ENCODE measurements at regions not wholly inside any gene's neighbourhood (a gene's known extent, or its start where the extent isn't known, plus 50 kb on each side); places are given as distances from the start of the nearest gene placed in this dataset.

- H3K27ac Mint-ChIP-seq, result no peak overlapping the region
- H3K4me1 Mint-ChIP-seq, result no peaks in the 10 kb centered on the region
- no peaks in the 10 kb centered on the region for H3K36me3 Mint-ChIP-seq
- TF ChIP-seq CTCF (IDR thresholded peaks at IDR 0.05; ENCODE audit: unreplicated experiment), result no peak
- H3K9me3 Mint-ChIP-seq, result no peaks in the 10 kb centered on the region
- H3K27me3 Mint-ChIP-seq (ENCODE audit: low read depth), result peaks cover 17% of the 10 kb centered on the region
- H3K4me3 Mint-ChIP-seq, result no peak overlapping the region
- DNase-seq (ENCODE audit: low spot score in 2 of 2, unreplicated experiment in 2 of 2), result no peak
Measured at GRCh38 chr5:96509316-96509715, 76.3 kb upstream of the PCSK1 start.

- no peak for DNase-seq (ENCODE audit: low spot score in 2 of 2, unreplicated experiment in 2 of 2)
- peaks cover 20% of the 10 kb centered on the region for H3K27me3 Mint-ChIP-seq (ENCODE audit: low read depth)
- TF ChIP-seq CTCF (IDR thresholded peaks at IDR 0.05; ENCODE audit: unreplicated experiment), result no peak
Measured at GRCh38 chr5:96509721-96510350, 76.8 kb upstream of the PCSK1 start.

GRCh38 chr5:96516631-96517071 lies 83.6 kb upstream of the PCSK1 start:
- Mint-ChIP-seq H3K27ac (no peak overlapping the region), H3K4me1 (no peaks in the 10 kb centered on the region), H3K27me3 (ENCODE audit: low read depth) (peaks cover 55% of the 10 kb centered on the region), H3K36me3 (no peaks in the 10 kb centered on the region), H3K4me3 (no peak overlapping the region), H3K9me3 (no peaks in the 10 kb centered on the region)
- TF ChIP-seq CTCF (IDR thresholded peaks at IDR 0.05; ENCODE audit: unreplicated experiment), result no peak
- no peak for DNase-seq (ENCODE audit: low spot score in 2 of 2, unreplicated experiment in 2 of 2)

More at GRCh38 chr5:96509721-96510350, 76.8 kb upstream of the PCSK1 start:
- H3K27ac Mint-ChIP-seq, result no peak overlapping the region
- no peaks in the 10 kb centered on the region for H3K4me1 Mint-ChIP-seq
- H3K9me3 Mint-ChIP-seq, result no peaks in the 10 kb centered on the region
- no peaks in the 10 kb centered on the region for H3K36me3 Mint-ChIP-seq
- no peak overlapping the region for H3K4me3 Mint-ChIP-seq

GRCh38 chr5:96517295-96517694 lies 84.2 kb upstream of the PCSK1 start:
- H3K4me3 Mint-ChIP-seq, result no peak overlapping the region
- H3K27ac Mint-ChIP-seq, result no peak overlapping the region
- H3K4me1 Mint-ChIP-seq, result no peaks in the 10 kb centered on the region
- H3K27me3 Mint-ChIP-seq (ENCODE audit: low read depth), result peaks cover 51% of the 10 kb centered on the region
- H3K9me3 Mint-ChIP-seq, result no peaks in the 10 kb centered on the region
- DNase-seq (ENCODE audit: low spot score in 2 of 2, unreplicated experiment in 2 of 2), result no peak
- no peaks in the 10 kb centered on the region for H3K36me3 Mint-ChIP-seq
- no peak for TF ChIP-seq CTCF (IDR thresholded peaks at IDR 0.05; ENCODE audit: unreplicated experiment)

GRCh38 chr5:96520345-96520744 lies 87.3 kb upstream of the PCSK1 start:
- no peaks in the 10 kb centered on the region for H3K4me1 Mint-ChIP-seq
- no peaks in the 10 kb centered on the region for H3K36me3 Mint-ChIP-seq
- H3K27ac Mint-ChIP-seq, result no peak overlapping the region
- TF ChIP-seq CTCF (IDR thresholded peaks at IDR 0.05; ENCODE audit: unreplicated experiment), result no peak
- peaks cover 48% of the 10 kb centered on the region for H3K27me3 Mint-ChIP-seq (ENCODE audit: low read depth)
- no peaks in the 10 kb centered on the region for H3K9me3 Mint-ChIP-seq
- DNase-seq (ENCODE audit: low spot score in 2 of 2, unreplicated experiment in 2 of 2), result no peak
- H3K4me3 Mint-ChIP-seq, result no peak overlapping the region
